ENCODE measurements at regions not wholly inside any gene's neighbourhood (a gene's known extent, or its start where the extent isn't known, plus 50 kb on each side); places are given as distances from the start of the nearest gene placed in this dataset.

- TF ChIP-seq CTCF (conservative IDR thresholded peaks at IDR 0.05; ENCODE audit: low read length), result no peak
- no peak for TF ChIP-seq EZH2phosphoT487 (IDR thresholded peaks at IDR 0.05; ENCODE audit: borderline replicate concordance, low read depth, low read length)
These were observed 204.4 kb upstream of the DPP6 start for GRCh38 chr7:153847828-153848227.
